Fibroblast of peridontal ligament (primary cell): ENCODE measurements at regions not wholly inside any gene's neighbourhood (a gene's known extent, or its start where the extent isn't known, plus 50 kb on each side); places are given as distances from the start of the nearest gene placed in this dataset.
"Not testable (repeated sequence)": the region's sequence is repeated elsewhere in the genome, so short reads cannot be mapped to it uniquely, and the experiment has no call there.

ENCODE experiments used
- DNase-seq: peaks from one replicate; pipeline ENCODE4 v3.0.0-alpha.2; 2010; ENCODE audit errors: extremely low read depth

DNA sequence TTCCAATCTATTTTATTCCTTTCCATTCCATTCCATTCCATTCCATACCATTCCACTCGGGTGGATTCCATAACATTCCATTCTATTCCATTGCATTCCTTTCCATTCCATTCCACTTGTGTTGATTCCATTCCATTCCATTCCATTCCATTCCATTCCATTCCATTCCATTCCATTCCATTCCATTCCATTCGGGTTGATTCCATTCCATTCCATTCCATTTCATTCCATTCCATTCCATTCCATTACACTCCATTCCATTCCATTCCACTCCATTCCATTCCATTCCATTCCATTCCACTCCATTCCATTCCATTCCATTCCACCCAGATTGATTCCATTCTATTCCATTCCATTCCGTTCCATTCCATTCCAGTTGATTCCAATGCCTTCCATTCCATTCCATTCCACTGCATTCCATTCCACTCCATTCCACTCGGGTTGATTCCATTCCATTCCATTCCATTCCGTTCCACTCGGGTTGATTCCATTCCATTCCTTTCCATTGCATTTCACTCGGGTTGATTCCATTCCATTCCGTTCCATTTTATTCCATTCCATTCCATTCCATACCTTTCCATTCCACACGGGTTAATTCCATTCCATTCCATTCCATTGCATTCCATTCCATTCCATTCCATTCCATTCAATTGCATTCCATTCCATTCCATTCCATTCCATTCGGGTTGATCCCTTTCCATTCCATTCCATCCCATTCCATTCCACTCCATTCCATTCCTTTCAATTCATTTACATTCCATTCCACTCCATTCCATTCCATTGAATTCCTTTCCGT, 168.4 kb downstream of the CWH43 start:
- not testable (repeated sequence) for DNase-seq

DNA sequence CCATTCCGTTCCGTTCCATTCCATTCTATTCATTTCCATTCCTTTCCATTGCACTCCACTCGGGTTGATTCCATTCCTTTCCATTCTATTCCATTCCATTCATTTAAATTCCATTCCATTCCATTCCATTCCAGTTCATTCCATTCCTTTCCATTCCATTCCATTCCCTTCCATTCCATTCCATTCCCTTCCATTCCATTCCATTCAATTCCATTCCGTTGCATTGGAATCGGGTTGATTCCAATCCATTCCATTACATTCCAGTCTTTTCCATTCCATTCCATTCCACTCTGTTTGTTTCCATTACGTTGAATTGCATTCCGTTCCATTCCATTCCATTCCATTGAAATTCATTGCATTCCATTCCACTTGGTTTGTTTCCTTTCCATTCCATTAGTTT, 169.2 kb downstream of the CWH43 start:
- DNase-seq: not testable (repeated sequence)

GRCh38 chr4:49156309-49156708, 170.2 kb downstream of the CWH43 start:
- not testable (repeated sequence) for DNase-seq

- DNase-seq: not testable (repeated sequence)
These were observed 171.6 kb downstream of the CWH43 start for GRCh38 chr4:49157630-49158029.

- not testable (repeated sequence) for DNase-seq
These were observed 175.1 kb downstream of the CWH43 start for GRCh38 chr4:49161111-49161541.

- DNase-seq: not testable (repeated sequence)
These were observed 178.8 kb downstream of the CWH43 start for GRCh38 chr4:49164916-49165315.

- not testable (repeated sequence) for DNase-seq
These were observed 191.8 kb downstream of the CWH43 start for GRCh38 chr4:49177847-49178246.

DNA sequence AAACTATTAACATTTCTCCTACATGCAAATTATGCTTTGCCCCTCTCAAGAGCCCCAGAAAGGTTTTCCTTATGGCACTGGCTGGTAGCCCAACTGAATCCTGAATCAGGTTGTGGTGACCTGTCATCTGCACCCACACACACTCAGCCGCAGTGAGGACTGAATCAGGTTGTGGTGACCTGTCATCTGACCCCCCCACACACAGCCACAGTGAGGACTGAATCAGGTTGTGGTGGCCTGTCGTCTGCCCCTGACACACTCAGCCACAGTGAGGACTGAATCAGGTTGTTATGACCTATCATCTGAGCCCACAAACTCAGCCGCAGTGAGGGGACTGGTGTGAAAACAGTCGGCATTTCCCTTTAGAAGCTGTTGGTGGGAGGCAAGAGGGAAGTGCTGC, 195.0 kb downstream of the CWH43 start:
- not testable (repeated sequence) for DNase-seq

- DNase-seq: not testable (repeated sequence)
These were observed 225.5 kb downstream of the CWH43 start for GRCh38 chr4:49211396-49212194.

DNA sequence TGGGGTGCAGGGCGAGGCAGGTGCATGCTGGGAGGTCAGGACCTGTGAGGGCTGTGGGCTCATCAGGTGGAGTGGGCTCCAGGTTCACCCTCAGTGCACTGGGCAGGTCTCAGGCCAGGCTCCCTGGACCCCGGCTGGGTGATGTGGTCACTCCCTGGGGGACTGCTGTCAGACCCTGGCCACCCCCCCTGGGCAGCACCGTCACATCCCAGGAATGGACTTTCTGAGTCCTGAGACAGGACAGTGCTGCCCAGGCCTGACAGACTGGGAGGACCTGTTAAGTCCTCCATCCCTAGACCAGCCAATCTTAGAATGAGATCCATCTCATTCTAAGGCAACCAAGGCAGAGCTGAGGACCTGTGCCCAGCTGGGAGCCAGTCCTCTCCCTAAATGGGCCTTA, 227.2 kb downstream of the CWH43 start:
- not testable (repeated sequence) for DNase-seq

DNA sequence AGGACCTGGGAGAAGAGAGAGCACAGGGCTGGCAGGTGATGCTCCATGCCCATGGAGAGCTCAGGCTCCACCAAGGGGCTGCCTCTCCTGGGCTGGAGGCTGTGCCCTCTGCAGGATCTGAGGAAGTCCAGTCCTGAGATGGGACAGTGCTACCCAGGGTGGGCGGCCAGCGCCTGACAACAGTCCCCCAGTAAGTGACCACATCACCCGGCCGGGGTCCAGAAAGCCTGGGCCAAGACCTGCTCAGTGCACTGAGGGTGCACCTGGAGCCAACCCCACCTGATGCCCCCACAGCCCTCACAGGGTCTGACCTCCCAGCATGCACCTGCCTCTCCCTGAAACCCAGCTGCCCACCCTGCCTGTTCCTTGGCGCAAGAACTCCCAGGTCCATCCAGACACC, 227.7 kb downstream of the CWH43 start:
- DNase-seq: not testable (repeated sequence)

GRCh38 chr4:49214453-49215081, 228.5 kb downstream of the CWH43 start:
- DNase-seq: not testable (repeated sequence)

GRCh38 chr4:49215082-49215479, 229.0 kb downstream of the CWH43 start:
- not testable (repeated sequence) for DNase-seq

DNA sequence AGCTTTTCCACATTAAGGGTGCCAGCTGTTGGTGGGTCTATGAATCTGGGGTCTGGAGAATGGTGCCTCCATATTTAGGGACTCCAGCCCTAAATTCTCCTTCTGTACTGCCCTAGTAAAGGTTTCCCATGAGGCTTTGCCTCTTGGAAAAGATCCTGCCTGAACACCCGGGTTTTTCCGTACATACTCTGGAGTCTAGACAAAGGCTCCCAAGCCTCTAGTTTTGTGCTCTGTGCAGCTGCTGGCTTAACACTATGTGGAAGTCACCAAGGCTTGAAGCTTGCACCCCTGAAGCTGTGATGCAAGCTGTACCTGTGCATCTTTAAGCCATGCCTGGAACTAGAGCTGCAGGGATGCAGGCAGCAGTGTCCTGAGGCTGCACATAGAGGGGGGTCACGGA, 230.5 kb downstream of the CWH43 start:
- not testable (repeated sequence) for DNase-seq

- DNase-seq: no peak
These were observed 231.4 kb downstream of the CWH43 start for GRCh38 chr4:49217492-49217891.

DNA sequence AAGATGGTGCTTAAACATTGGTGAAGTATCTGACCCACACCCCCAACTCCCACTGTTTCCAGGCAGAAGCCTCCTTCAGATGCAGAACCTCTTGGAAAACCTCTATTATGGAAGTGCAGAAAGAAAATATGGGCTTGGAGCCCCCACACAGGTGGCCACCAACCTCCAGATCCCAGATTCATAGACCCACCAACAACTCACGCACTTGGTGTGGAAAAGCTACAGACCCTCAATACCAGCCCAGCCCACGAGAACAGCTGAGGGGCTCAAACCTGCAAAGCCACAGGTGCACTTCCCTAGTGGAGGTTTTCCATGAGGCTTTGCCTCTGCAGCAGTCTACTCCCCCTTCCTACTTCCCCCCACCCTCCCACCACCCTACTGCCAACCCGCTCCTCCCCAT, 232.0 kb downstream of the CWH43 start:
- not testable (repeated sequence) for DNase-seq

DNA sequence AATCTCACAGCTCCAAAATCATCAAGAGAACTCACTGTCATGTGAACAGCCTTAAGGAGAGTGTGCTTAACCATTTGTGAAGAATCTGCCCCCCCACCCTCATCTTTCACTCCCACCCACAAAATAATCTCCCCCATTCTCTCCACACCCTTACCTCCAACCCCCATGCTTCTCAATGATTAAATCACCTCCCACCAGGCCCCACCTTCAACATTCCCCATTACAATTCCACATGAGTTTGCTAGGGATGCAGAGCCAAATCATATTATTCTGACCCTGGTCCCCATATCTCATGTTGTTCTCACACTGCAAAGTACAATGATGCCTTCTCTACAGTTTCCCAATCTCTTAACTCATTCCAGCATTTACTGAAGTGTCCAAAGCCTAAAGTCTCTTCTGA, 232.9 kb downstream of the CWH43 start:
- not testable (repeated sequence) for DNase-seq

- not testable (repeated sequence) for DNase-seq
These were observed 233.6 kb downstream of the CWH43 start for GRCh38 chr4:49219489-49220225.

- DNase-seq: no peak
These were observed 235.1 kb downstream of the CWH43 start for GRCh38 chr4:49221209-49221608.

- not testable (repeated sequence) for DNase-seq
These were observed 236.7 kb downstream of the CWH43 start for GRCh38 chr4:49222810-49223209.

GRCh38 chr4:49226216-49226866, 240.3 kb downstream of the CWH43 start:
- not testable (repeated sequence) for DNase-seq
